NCI-H1694 treated with DMSO at 0.1 percent for 48 hours (cell line): ENCODE measurements at regions not wholly inside any gene's neighbourhood (a gene's known extent, or its start where the extent isn't known, plus 50 kb on each side); places are given as distances from the start of the nearest gene placed in this dataset.
A peak's percentile ranks its signal among the peaks of the same experiment; 100 is the strongest.
"Not testable (repeated sequence)": the region's sequence is repeated elsewhere in the genome, so short reads cannot be mapped to it uniquely, and the experiment has no call there.

Experiments used
- DNase-seq: peaks from one replicate; lab custom pipeline; 2025; lab: John Stamatoyannopoulos, UW

- DNase-seq, result no peak
Observed at GRCh38 chr9:135294836-135295235, 184.7 kb upstream of the PPP1R26 start.

GRCh38 chr9:135295551-135296300 lies 183.9 kb upstream of the PPP1R26 start:
- no peak for DNase-seq

DNA sequence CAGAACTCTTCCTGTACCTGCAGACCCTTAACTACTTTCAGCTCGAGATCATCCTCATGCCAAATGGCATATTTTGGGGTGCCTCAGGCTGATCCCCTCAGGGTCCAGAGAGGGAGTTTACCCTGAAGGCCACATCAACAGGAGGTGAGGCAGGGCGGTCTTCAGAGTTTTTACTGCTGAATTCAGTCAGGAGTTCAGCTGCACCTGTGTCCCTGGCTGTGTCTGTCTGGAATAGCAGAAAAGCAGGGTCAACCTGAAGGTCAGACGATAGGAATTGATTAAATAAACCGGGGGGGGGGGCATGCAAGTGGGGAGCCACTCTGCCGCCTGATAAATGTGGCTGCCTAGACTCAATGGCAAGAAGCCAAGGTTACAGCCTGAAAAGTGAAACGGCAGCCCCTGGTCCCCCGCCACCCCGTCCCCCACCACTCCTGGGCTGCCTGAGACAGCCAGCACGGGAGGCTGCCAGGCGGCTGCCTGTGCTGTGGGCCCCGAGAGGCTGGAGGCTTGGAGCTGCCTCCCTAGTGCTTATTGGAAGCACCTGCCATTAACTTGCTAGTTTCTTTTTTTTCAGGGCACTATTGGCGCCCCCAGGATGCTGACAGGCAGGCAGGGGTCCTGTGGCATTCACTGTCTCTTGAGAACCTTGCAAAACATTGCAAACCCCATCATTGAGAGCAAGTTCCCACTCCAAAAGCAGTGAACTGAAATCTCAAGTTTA lies 182.7 kb upstream of the PPP1R26 start:
- DNase-seq, result no peak

DNA sequence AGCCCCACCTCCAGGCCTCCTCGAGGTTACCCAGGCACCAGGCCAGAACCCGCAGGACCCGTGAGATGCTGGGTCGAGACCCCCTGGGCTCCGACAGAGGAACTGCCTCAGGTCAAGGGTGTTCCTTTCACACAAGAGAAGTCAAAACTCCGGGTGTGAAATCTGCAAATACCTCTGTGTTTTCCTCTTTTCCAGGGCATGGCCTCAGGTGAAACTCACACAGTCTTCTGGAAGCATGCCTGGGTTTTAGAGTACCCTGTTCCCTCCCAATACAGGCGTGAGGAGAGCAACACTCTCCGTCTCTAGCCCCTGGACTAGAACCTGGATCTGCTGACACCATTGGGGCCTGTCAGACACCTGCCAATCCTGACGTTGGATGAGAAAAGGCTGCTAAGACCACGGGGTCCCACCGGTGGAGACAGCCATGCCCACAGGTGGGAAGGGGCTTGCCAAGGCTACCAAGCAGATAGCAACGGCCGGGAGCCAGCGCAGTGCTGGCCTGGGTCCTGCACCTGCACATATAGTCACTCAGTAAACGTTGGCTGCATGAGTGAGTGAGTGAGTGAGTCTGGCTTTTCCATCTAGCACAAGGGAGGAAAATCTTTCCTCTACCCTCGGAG lies 182.0 kb upstream of the PPP1R26 start:
- no peak for DNase-seq

GRCh38 chr9:135299239-135299590 lies 180.4 kb upstream of the PPP1R26 start:
- no peak for DNase-seq

GRCh38 chr9:135299651-135300345 lies 179.8 kb upstream of the PPP1R26 start:
- DNase-seq, result no peak

DNA sequence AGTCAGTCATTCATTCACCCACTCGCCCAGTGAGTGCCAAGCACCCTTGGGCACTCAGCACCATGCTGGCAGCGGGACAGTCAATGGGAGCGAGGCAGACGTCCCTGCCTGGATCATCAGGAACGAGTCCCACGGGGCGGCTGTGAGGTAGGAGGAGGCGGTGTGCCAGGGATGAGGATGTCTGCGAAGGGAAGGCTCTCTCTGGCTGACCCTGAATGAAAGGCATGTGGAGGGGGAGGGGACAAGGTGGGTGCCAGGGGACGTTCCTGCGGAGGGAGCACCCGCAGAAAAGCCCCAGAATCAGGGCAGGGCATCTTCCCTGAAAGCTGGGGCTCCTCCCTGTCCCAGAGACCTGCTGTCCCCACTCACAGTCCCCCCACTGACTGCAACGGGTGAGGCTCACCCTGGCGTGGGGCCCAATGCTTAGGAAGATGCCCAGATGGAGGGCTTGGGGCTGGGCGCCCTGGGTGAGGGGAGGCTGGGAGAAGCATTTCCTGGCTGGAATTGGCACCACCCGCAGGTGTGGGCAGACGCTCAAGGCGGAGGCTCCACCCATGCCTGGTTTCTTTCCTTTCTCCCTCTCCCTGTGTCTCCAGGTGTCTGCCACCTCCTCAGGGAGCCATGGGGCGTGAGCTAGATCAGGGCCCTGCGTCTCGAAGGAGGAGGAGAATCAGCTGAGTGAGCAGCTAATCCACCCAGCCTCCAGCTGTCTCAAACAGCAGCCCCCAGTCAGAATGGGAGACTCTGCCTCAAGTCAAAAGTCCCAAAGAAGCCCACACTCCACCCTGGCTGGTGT lies 179.0 kb upstream of the PPP1R26 start:
- peak; percentile 24 for DNase-seq

GRCh38 chr9:135301271-135302263 lies 178.0 kb upstream of the PPP1R26 start:
- DNase-seq, result no peak

DNA sequence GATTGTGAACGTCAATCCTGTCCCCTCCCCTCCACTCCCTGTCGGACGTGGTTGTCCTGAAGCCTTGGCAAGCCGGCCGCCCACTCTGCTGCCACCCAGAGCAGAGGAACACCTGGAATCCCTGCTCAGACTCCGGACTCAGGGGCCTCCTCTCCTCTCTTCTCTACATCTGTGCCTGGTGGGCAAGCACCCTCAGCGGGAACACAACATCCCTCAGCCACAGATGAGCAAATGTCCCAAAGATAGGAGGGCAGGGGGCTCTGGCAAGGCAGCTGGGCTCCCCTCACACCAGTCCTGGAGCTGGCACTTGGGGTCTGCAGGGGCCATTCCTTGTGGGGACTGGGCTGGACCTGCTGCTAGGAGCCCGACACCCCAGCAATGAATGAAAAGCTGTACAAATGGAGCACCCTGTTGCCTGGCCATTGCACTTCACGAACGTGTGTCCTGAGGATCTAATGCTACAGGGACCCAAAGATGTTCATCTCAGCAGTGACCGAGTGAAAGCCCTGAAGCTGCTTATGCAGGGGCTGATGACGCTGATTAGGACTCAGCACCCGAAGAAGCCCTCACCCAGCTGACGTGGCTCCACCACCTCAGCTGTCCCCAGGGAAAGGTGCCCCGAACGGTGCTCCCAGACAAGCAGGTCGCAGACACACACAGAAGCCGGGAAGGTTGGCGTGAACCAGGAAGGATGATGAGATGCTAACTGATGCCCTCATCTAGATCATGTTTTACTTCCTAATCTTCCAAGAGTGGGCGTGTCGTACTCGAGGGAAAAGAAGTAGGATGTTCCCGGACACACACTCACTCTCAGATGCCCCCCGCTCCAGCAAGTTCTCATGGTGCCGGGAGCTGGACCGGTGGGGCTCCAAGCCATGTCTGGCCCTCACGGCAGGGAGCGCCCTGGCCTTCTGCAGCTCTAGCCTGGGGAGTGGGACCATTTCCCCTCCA lies 177.0 kb upstream of the PPP1R26 start:
- DNase-seq, result no peak

DNA sequence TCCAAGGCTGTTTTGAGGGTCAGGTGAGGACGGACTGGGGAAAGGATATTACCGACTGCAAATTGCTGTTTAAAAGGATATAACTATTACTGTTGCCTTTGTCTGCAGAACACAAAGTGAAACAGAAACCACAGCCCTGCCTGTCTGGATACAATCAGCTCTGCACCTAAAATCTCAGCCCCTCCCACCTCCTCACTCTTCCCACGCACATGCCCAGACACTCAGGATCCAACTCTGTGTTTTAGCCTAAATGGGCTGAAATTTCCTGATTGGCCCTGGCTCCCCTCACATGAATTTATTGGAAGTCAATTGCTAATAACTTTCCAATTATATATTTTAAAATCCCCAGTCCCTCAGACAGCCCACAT lies 176.3 kb upstream of the PPP1R26 start:
- no peak for DNase-seq

DNA sequence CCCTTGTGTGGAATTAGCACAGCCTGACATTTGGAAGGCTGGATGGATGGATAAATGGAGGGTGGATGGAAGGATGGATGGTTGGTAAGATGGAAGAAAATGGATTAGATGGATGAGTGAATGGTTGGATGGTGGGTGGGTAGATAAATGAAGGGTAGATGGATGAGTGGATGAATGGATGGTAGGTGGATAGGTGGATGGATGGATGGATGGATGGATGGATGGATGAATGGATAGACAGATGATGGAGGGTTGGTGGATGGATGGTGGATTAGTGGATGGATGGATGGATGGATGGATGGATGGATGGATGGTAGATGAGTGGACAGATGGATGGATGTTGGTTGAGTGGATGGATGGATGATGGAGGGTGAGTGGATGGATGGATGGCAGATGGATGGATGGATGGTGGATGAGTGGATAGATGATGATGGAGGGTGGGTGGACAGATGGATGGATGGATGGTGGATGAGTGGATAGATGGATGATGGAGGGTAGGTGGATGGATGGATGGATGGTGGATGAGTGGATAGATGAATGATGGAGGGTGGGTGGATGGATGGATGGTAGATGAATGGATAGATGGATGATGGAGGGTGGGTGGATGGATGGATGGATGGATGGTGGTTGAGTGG lies 175.6 kb upstream of the PPP1R26 start:
- no peak for DNase-seq

DNA sequence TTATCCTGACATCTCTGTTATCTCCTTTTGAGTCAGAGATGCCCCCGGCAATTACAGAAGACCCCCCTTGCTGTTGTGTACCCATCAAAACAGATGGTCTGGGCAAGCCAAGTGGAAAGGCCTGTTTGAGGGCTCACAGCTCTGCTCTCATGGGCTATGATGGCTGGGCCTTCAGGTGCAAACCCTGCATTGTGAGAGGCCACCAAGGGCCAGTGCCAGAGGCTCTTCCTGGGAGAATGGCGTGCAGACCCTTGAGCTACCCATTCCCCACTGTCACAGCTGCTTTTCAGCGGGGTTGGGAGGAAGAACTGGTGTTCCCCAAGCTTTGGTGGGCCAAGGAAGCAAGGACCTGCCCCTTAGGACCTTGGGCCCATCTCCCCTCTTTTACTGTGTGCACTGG lies 174.7 kb upstream of the PPP1R26 start:
- DNase-seq, result no peak

DNA sequence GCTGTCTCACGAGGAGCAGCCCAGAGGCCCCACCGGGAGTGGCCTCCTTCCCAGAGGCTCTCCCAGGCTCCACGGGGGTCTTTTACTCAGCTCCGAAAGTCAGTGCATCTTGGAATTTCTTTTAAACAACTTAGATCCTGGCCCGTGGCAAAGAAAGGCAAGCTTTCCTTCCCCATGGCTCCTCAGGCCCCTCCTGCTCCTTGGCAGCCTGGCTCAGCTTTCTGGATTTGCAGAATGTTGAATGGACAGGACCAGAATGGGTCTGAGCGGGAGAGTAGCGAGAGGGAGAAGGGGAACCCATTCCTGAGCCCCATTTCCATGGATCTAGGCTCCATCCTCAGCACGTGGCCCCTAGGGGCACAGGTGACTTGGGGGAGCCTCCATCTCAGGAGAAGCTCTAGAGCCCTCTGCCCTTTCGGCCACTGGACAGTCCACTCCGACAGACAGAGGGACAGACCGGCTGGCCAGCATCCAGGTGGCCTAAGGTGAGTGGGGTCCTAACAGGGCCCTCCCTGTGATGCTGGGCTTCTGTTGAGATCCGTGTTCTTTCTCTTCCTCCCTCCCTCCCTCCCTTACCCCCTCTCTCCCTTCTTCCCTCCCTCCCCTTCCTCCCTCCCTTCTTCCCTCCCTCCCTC lies 173.9 kb upstream of the PPP1R26 start:
- DNase-seq, result no peak

GRCh38 chr9:135306699-135307098 lies 172.9 kb upstream of the PPP1R26 start:
- DNase-seq, result no peak

- peak; percentile 82 for DNase-seq
Observed at GRCh38 chr9:135307300-135307699, 172.3 kb upstream of the PPP1R26 start.

GRCh38 chr9:135307919-135308318 lies 171.7 kb upstream of the PPP1R26 start:
- not testable (repeated sequence) for DNase-seq

- DNase-seq, result peak; percentile 42
Observed at GRCh38 chr9:135308821-135309762, 170.5 kb upstream of the PPP1R26 start.
